Fibroblast of lung (primary cell): ENCODE measurements at regions not wholly inside any gene's neighbourhood (a gene's known extent, or its start where the extent isn't known, plus 50 kb on each side); places are given as distances from the start of the nearest gene placed in this dataset.

Experiments used
- DNase-seq, 2 donors: peaks; one replicate each; pipeline versions ENCODE4 v3.0.0 to v3.0.0-alpha.2; 2010; ENCODE audit warnings: low read depth in 2 of 2
- H2AFZ ChIP-seq: 2 replicates; pipeline ENCODE4 v1.5.1; 2012; ENCODE audit warnings: low read length, control low read depth, inconsistent platforms
- H3K27ac ChIP-seq: 2 replicates; pipeline ENCODE4 v1.5.1; 2011; ENCODE audit warnings: low read length, control low read depth; ENCODE audit not compliant: insufficient read depth
- H3K27me3 ChIP-seq: 2 replicates; pipeline ENCODE4 v1.5.1; 2011; ENCODE audit warnings: mild to moderate bottlenecking, low read length; ENCODE audit not compliant: control insufficient read depth, insufficient read depth
- H3K36me3 ChIP-seq: 2 replicates; pipeline ENCODE4 v1.5.1; 2011; ENCODE audit warnings: low read length; ENCODE audit not compliant: control insufficient read depth, insufficient read depth
- H3K4me1 ChIP-seq: 2 replicates; pipeline ENCODE4 v1.5.1; 2011; ENCODE audit warnings: low read length; ENCODE audit not compliant: control insufficient read depth, insufficient read depth; ENCODE audit errors: extremely low read depth
- H3K4me2 ChIP-seq: 2 replicates; pipeline ENCODE4 v1.5.1; 2011; ENCODE audit warnings: low read length, control low read depth; ENCODE audit not compliant: insufficient read depth; ENCODE audit errors: extremely low read depth
- H3K4me3 ChIP-seq, 4 experiments: fragments of 200-600 bp in 1 of 4; sonication (generic) in 1 of 4; replicated peaks in 1 of 4; 2 replicates each; pipeline ENCODE4 v1.5.1; 2011 to 2016; ENCODE audit warnings: low read length in 4 of 4, low read depth in 3 of 4, mild to moderate bottlenecking in 3 of 4, control low read depth in 2 of 4, inconsistent platforms in 1 of 4, mixed read lengths in 1 of 4; ENCODE audit not compliant: insufficient read depth in 1 of 4; ENCODE audit errors: control extremely low read depth in 1 of 4
- H3K79me2 ChIP-seq: 2 replicates; pipeline ENCODE4 v1.5.1; 2012; ENCODE audit warnings: mild to moderate bottlenecking, low read length, inconsistent platforms; ENCODE audit not compliant: control insufficient read depth, insufficient read depth
- H3K9ac ChIP-seq: 2 replicates; pipeline ENCODE4 v1.5.1; 2011; ENCODE audit warnings: mild to moderate bottlenecking, low read length, control low read depth; ENCODE audit not compliant: insufficient read depth
- H3K9me3 ChIP-seq: 2 replicates; pipeline ENCODE4 v1.5.1; 2012; ENCODE audit warnings: low read depth, low read length; ENCODE audit not compliant: control insufficient read depth, insufficient read depth
- H4K20me1 ChIP-seq: 2 replicates; pipeline ENCODE4 v1.5.1; 2011; ENCODE audit warnings: low read length; ENCODE audit not compliant: control insufficient read depth, insufficient read depth; ENCODE audit errors: extremely low read depth
- EZH2 ChIP-seq: IDR thresholded peaks from 2 replicates; pipeline ENCODE4 v1.5.1; 2012; ENCODE audit warnings: low read length, control low read depth, mild to moderate bottlenecking; ENCODE audit errors: missing control alignments
- TF ChIP-seq, protein P1 (sequence below), 2 donors: IDR thresholded peaks in 1 of 2; conservative IDR thresholded peaks in 1 of 2; 1 replicate in 1 of 2; 2 replicates in 1 of 2; pipeline ENCODE4 v1.5.1; 2011 to 2012; ENCODE audit warnings: low read length in 2 of 2, control low read depth in 1 of 2, inconsistent platforms in 1 of 2, low read depth in 1 of 2, mild to moderate bottlenecking in 1 of 2

DNA sequence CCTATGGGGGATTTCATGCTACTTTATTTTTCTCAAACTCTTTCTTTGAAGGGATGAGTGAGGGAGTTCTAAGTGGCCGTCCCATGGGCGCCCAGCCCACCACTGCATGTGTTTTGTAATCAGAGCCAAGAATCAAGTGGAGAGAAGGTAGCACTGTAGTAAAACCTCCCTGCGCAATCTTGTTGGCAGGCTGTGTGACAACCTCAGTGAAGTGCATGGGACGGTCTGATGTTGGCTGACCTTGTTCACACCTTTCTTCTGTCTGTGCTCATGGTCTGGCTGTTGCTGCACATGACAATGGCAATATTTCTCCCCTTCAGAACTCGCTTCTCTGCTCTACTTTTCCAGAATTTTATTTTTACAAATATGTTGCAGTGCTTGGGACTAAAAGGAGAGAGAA is 71.2 kb upstream of the SHISA3 start:
- no peaks in the 10 kb centered on the region for H3K4me1 ChIP-seq
- no peak for DNase-seq
- H4K20me1 ChIP-seq = no peaks in the 10 kb centered on the region
- no peak overlapping the region for H3K27ac ChIP-seq
- no peak overlapping the region for H3K4me3 ChIP-seq
- H2AFZ ChIP-seq = no peak overlapping the region
- no peak overlapping the region for H3K9ac ChIP-seq
- TF ChIP-seq EZH2 = no peak
- TF ChIP-seq, protein P1, sequence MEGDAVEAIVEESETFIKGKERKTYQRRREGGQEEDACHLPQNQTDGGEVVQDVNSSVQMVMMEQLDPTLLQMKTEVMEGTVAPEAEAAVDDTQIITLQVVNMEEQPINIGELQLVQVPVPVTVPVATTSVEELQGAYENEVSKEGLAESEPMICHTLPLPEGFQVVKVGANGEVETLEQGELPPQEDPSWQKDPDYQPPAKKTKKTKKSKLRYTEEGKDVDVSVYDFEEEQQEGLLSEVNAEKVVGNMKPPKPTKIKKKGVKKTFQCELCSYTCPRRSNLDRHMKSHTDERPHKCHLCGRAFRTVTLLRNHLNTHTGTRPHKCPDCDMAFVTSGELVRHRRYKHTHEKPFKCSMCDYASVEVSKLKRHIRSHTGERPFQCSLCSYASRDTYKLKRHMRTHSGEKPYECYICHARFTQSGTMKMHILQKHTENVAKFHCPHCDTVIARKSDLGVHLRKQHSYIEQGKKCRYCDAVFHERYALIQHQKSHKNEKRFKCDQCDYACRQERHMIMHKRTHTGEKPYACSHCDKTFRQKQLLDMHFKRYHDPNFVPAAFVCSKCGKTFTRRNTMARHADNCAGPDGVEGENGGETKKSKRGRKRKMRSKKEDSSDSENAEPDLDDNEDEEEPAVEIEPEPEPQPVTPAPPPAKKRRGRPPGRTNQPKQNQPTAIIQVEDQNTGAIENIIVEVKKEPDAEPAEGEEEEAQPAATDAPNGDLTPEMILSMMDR (conservative IDR thresholded peaks at IDR 0.05 in 1 of 2, IDR thresholded peaks at IDR 0.05 in 1 of 2; ENCODE audit: low read depth in 1 of 2, low read length in 2 of 2) = no peak
- H3K36me3 ChIP-seq = no peaks in the 10 kb centered on the region
- H3K9me3 ChIP-seq = no peaks in the 10 kb centered on the region
- H3K79me2 ChIP-seq = no peaks in the 10 kb centered on the region
- H3K4me2 ChIP-seq = no peak overlapping the region
- H3K27me3 ChIP-seq = no peaks in the 10 kb centered on the region

- H3K9ac ChIP-seq = no peak overlapping the region
- H3K4me3 ChIP-seq = no peak overlapping the region
- no peaks in the 10 kb centered on the region for H3K4me1 ChIP-seq
- TF ChIP-seq EZH2 = no peak
- TF ChIP-seq, protein P1 (conservative IDR thresholded peaks at IDR 0.05 in 1 of 2, IDR thresholded peaks at IDR 0.05 in 1 of 2; ENCODE audit: low read depth in 1 of 2, low read length in 2 of 2) = no peak
- no peaks in the 10 kb centered on the region for H3K36me3 ChIP-seq
- no peak overlapping the region for H2AFZ ChIP-seq
- no peaks in the 10 kb centered on the region for H3K27me3 ChIP-seq
- no peak for DNase-seq
- no peaks in the 10 kb centered on the region for H3K79me2 ChIP-seq
- H3K9me3 ChIP-seq = no peaks in the 10 kb centered on the region
- no peak overlapping the region for H3K27ac ChIP-seq
- no peak overlapping the region for H3K4me2 ChIP-seq
- no peaks in the 10 kb centered on the region for H4K20me1 ChIP-seq
Observed at GRCh38 chr4:42326524-42326923, 70.8 kb upstream of the SHISA3 start.

GRCh38 chr4:42327323-42327722 is 70.0 kb upstream of the SHISA3 start:
- no peak for DNase-seq
- Histone ChIP-seq H2AFZ (no peak overlapping the region), H3K4me1 (no peaks in the 10 kb centered on the region)

More at GRCh38 chr4:42327323-42327722, 70.0 kb upstream of the SHISA3 start:
- Histone ChIP-seq H3K9ac (no peak overlapping the region), H3K27ac (no peak overlapping the region), H4K20me1 (no peaks in the 10 kb centered on the region), H3K9me3 (no peaks in the 10 kb centered on the region), H3K79me2 (no peaks in the 10 kb centered on the region), H3K27me3 (no peaks in the 10 kb centered on the region), H3K4me3 (no peak overlapping the region), H3K36me3 (no peaks in the 10 kb centered on the region), H3K4me2 (no peak overlapping the region)
- no peak for TF ChIP-seq EZH2
- TF ChIP-seq, protein P1 (conservative IDR thresholded peaks at IDR 0.05 in 1 of 2, IDR thresholded peaks at IDR 0.05 in 1 of 2; ENCODE audit: low read depth in 1 of 2, low read length in 2 of 2) = no peak
